IMR-90 (cell line): ENCODE measurements at regions not wholly inside any gene's neighbourhood (a gene's known extent, or its start where the extent isn't known, plus 50 kb on each side); places are given as distances from the start of the nearest gene placed in this dataset.

ENCODE experiments used
- ATAC-seq: fragments of 200-7000 bp; cut with Tn5 transposase; 2 replicates; pipeline ENCODE4 v1.9.1; 2020; ENCODE audit warnings: low read depth, mild to moderate bottlenecking, moderate library complexity
- BruUV-seq: library from RNA; stranded (reverse); fragments of 400-500 nt; replicated peaks from 2 replicates; lab custom pipeline; 2021; lab: Mats Ljungman, UMichigan
- CTCF ChIA-PET: fragments of 300-600 bp; formaldehyde crosslinking; extraction: SDS; loops from one replicate; lab custom pipeline; 2021; ENCODE audit warnings: antibody characterized with exemption; lab: Yijun Ruan, JAX
- POLR2A ChIA-PET: fragments of 300-600 bp; sonication (Branson Sonifier 250); formaldehyde crosslinking; loops from one replicate; lab custom pipeline; 2022; ENCODE audit warnings: antibody characterized with exemption; ENCODE audit not compliant: unreplicated experiment; lab: Charles Lee
- DNase-seq: peaks from one replicate; pipeline ENCODE4 v3.0.0; 2013
- H2AFZ ChIP-seq: replicated peaks from 2 replicates; pipeline ENCODE3; 2013; ENCODE audit warnings: low read length, mild to moderate bottlenecking; ENCODE audit not compliant: poor library complexity
- H2AK5ac ChIP-seq: 2 replicates; pipeline ENCODE4 v1.6.1; 2013; ENCODE audit warnings: low read depth, low read length, inconsistent platforms
- H2AK9ac ChIP-seq: replicated peaks from 2 replicates; pipeline ENCODE3; 2013; ENCODE audit warnings: mild to moderate bottlenecking, low read depth, low read length, moderate library complexity; ENCODE audit not compliant: poor library complexity
- H2BK120ac ChIP-seq: 2 replicates; pipeline ENCODE4 v1.6.1; 2013; ENCODE audit warnings: low read depth, low read length, inconsistent platforms
- H2BK15ac ChIP-seq: 3 replicates; pipeline ENCODE4 v1.6.1; 2013; ENCODE audit warnings: low read depth, low read length, inconsistent platforms
- H2BK20ac ChIP-seq: 2 replicates; pipeline ENCODE4 v1.6.1; 2013; ENCODE audit warnings: low read depth, mild to moderate bottlenecking, inconsistent platforms, low read length, moderate library complexity
- H2BK5ac ChIP-seq: 2 replicates; pipeline ENCODE4 v1.6.1; 2013; ENCODE audit warnings: mild to moderate bottlenecking, low read depth, low read length, inconsistent platforms; ENCODE audit not compliant: poor library complexity, severe bottlenecking
- H3K14ac ChIP-seq: replicated peaks from 2 replicates; pipeline ENCODE4 v1.6.1; 2013; ENCODE audit warnings: low read depth, low read length, inconsistent platforms
- H3K18ac ChIP-seq: 2 replicates; pipeline ENCODE4 v1.6.1; 2013; ENCODE audit warnings: low read depth, low read length, control low read depth
- H3K23ac ChIP-seq: 2 replicates; pipeline ENCODE4 v1.6.1; 2013; ENCODE audit warnings: low read depth, low read length, inconsistent platforms
- H3K27ac ChIP-seq: 2 replicates; pipeline ENCODE4 v1.5.1; 2013; ENCODE audit warnings: mild to moderate bottlenecking, control low read depth, low read length; ENCODE audit not compliant: insufficient read depth
- H3K27me3 ChIP-seq: 2 replicates; pipeline ENCODE4 v1.6.1; 2013; ENCODE audit warnings: low read length; ENCODE audit not compliant: control insufficient read depth, insufficient read depth
- H3K36me3 ChIP-seq: 2 replicates; pipeline ENCODE4 v1.6.1; 2013; ENCODE audit warnings: low read length, mixed read lengths; ENCODE audit not compliant: control insufficient read depth, insufficient read depth
- H3K4ac ChIP-seq: 2 replicates; pipeline ENCODE4 v1.6.1; 2013; ENCODE audit warnings: low read depth, low read length, inconsistent platforms
- H3K4me1 ChIP-seq: 2 replicates; pipeline ENCODE4 v1.6.1; 2013; ENCODE audit warnings: low read length, mixed read lengths; ENCODE audit not compliant: control insufficient read depth, insufficient read depth
- H3K4me2 ChIP-seq: 2 replicates; pipeline ENCODE4 v1.6.1; 2013; ENCODE audit warnings: low read depth, mild to moderate bottlenecking, control low read depth, low read length, moderate library complexity
- H3K4me3 ChIP-seq: 2 replicates; pipeline ENCODE4 v1.5.1; 2013; ENCODE audit warnings: low read depth, mild to moderate bottlenecking, control low read depth, low read length, moderate library complexity; ENCODE audit not compliant: insufficient read depth
- H3K56ac ChIP-seq: 2 replicates; pipeline ENCODE4 v1.6.1; 2013; ENCODE audit warnings: low read length, inconsistent platforms; ENCODE audit not compliant: insufficient read depth; ENCODE audit errors: extremely low read depth
- H3K79me1 ChIP-seq, 2 experiments: 2 replicates each; pipeline ENCODE4 v1.6.1; 2013; ENCODE audit warnings: low read length in 2 of 2, inconsistent platforms in 1 of 2, low read depth in 1 of 2
- H3K9ac ChIP-seq: 2 replicates; pipeline ENCODE4 v1.6.1; 2013; ENCODE audit warnings: low read depth, low read length, control low read depth
- H3K9me1 ChIP-seq: 2 replicates; pipeline ENCODE4 v1.6.1; 2013; ENCODE audit warnings: low read length, inconsistent platforms; ENCODE audit not compliant: insufficient read depth
- H3K9me3 ChIP-seq: 2 replicates; pipeline ENCODE4 v1.6.1; 2013; ENCODE audit warnings: low read length; ENCODE audit not compliant: control insufficient read depth, insufficient read depth
- H4K20me1 ChIP-seq: 2 replicates; pipeline ENCODE4 v1.6.1; 2013; ENCODE audit warnings: low read length, inconsistent platforms; ENCODE audit not compliant: insufficient read depth
- H4K5ac ChIP-seq: 2 replicates; pipeline ENCODE4 v1.6.1; 2013; ENCODE audit warnings: mild to moderate bottlenecking, low read depth, low read length, control low read depth
- H4K8ac ChIP-seq, 2 experiments: 2 replicates each; pipeline ENCODE4 v1.6.1; 2013; ENCODE audit warnings: low read depth in 2 of 2, low read length in 2 of 2, control low read depth in 1 of 2, inconsistent platforms in 1 of 2
- H4K91ac ChIP-seq: 2 replicates; pipeline ENCODE4 v1.6.1; 2013; ENCODE audit warnings: low read depth, low read length, inconsistent platforms; ENCODE audit not compliant: insufficient read depth
- BHLHE40 ChIP-seq: fragments of 150-350 bp; IDR thresholded peaks from 2 replicates; pipeline ENCODE4 v1.6.1; 2016; ENCODE audit warnings: mild to moderate bottlenecking, low read depth, low read length
- CEBPB ChIP-seq: IDR thresholded peaks from 2 replicates; pipeline ENCODE4 v1.6.1; 2012; ENCODE audit warnings: low read depth, low read length, improper control_type of control experiment
- CHD1 ChIP-seq: IDR thresholded peaks from 2 replicates; pipeline ENCODE4 v1.6.1; 2012; ENCODE audit warnings: low read depth, low read length, improper control_type of control experiment
- ELK1 ChIP-seq: fragments of 150-350 bp; IDR thresholded peaks from 2 replicates; pipeline ENCODE4 v1.6.1; 2016; ENCODE audit warnings: low read depth, mild to moderate bottlenecking, low read length, moderate library complexity, borderline replicate concordance
- MAZ ChIP-seq: IDR thresholded peaks from 2 replicates; pipeline ENCODE4 v1.6.1; 2012; ENCODE audit warnings: low read depth, mild to moderate bottlenecking, low read length, improper control_type of control experiment, moderate library complexity, borderline replicate concordance
- MXI1 ChIP-seq: IDR thresholded peaks from 2 replicates; pipeline ENCODE4 v1.6.1; 2012; ENCODE audit warnings: low read depth, mild to moderate bottlenecking, low read length, moderate library complexity, borderline replicate concordance
- SMC3 ChIP-seq: fragments of 150-350 bp; IDR thresholded peaks from 2 replicates; pipeline ENCODE4 v1.6.1; 2016; ENCODE audit warnings: low read depth, mild to moderate bottlenecking, antibody characterized with exemption, low read length, moderate library complexity
- WGBS, 2 experiments: methylation state at CpG; one replicate each; pipeline versions ENCODE4 v1.1.5 to v1.1.7; 2013; ENCODE audit warnings: missing lambda C conversion rate in 2 of 2; ENCODE audit not compliant: insufficient read length in 1 of 2; ENCODE audit errors: extremely low coverage in 2 of 2; 5-methylcytosine and 5-hydroxymethylcytosine counted together
- dilution Hi-C: fragments of 300-500 bp; cut with HindIII; formaldehyde crosslinking; loops from one replicate; pipeline ENCODE4 v1.14.3; 2018; ENCODE audit warnings: low sequenced_read_pairs; ENCODE audit not compliant: unreplicated experiment
- in situ Hi-C: fragments of 300-500 bp; cut with MboI; formaldehyde crosslinking; loops from 3 replicates; pipeline ENCODE4 v1.14.3; 2019; ENCODE audit warnings: low sequenced_read_pairs, inconsistent platforms, mixed read lengths
- intact Hi-C: fragments of 100-400 bp; cut with micrococcal nuclease; formaldehyde crosslinking; loops from 2 replicates; pipeline ENCODE4 v1.10.0; 2022
- TF ChIP-seq, protein P1 (sequence below): conservative IDR thresholded peaks from 2 replicates; pipeline ENCODE4 v1.5.1; 2012; ENCODE audit warnings: mild to moderate bottlenecking, low read depth, low read length, improper control_type of control experiment

DNA sequence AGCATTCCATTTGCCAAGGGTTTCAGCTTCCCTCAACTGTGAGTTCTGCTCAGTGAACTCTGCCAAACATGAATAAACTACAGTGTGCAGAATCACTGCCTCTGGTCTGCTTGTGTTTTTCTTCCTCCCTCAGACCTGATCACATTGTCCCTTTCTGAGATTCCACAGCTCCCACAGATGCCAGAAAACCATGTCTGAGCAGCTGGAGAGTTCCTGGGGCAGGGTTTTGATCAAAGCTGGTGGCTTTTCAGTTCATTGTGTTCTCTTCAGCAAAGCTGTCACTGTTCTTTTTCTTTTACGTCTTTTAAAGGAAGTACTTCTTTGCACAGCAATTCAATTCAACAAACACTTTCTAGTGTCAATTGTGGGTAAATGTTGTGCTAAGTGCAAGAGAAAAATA, 555.8 kb downstream of the RBFOX1 start:
- H4K91ac ChIP-seq: no peak overlapping the region
- H4K8ac ChIP-seq: no peak overlapping the region
- no peaks in the 10 kb centered on the region for H4K20me1 ChIP-seq
- no peaks in the 10 kb centered on the region for H3K36me3 ChIP-seq
- H3K14ac ChIP-seq: no peak overlapping the region
- no peak for ATAC-seq
- no peak overlapping the region for H3K23ac ChIP-seq
- WGBS, 2 experiments: no CpG with 5 or more reads among the region's 1 CpG
- no peak overlapping the region for H2AK5ac ChIP-seq
- no peak overlapping the region for H3K27ac ChIP-seq
- ChIA-PET POLR2A (no interaction called here), CTCF (no interaction called here)
- H2AFZ ChIP-seq: no peak overlapping the region
- H2BK15ac ChIP-seq: no peak overlapping the region
- in situ Hi-C loops (no loop called here), intact Hi-C loops (no loop called here), dilution Hi-C loops (no loop called here)
- no peak for DNase-seq
- no peak for TF ChIP-seq CEBPB
- TF ChIP-seq CHD1: no peak
- TF ChIP-seq MAZ: no peak
- TF ChIP-seq, protein P1, sequence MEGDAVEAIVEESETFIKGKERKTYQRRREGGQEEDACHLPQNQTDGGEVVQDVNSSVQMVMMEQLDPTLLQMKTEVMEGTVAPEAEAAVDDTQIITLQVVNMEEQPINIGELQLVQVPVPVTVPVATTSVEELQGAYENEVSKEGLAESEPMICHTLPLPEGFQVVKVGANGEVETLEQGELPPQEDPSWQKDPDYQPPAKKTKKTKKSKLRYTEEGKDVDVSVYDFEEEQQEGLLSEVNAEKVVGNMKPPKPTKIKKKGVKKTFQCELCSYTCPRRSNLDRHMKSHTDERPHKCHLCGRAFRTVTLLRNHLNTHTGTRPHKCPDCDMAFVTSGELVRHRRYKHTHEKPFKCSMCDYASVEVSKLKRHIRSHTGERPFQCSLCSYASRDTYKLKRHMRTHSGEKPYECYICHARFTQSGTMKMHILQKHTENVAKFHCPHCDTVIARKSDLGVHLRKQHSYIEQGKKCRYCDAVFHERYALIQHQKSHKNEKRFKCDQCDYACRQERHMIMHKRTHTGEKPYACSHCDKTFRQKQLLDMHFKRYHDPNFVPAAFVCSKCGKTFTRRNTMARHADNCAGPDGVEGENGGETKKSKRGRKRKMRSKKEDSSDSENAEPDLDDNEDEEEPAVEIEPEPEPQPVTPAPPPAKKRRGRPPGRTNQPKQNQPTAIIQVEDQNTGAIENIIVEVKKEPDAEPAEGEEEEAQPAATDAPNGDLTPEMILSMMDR: no peak
- no peak for TF ChIP-seq MXI1
- TF ChIP-seq ELK1: no peak
- no peak for TF ChIP-seq SMC3
- no peak for TF ChIP-seq BHLHE40
- no peak overlapping the region for H3K4ac ChIP-seq
- no peak overlapping the region for H3K18ac ChIP-seq
- no peaks in the 10 kb centered on the region for H3K79me1 ChIP-seq
- no peak overlapping the region for H2BK5ac ChIP-seq
- no TSS peak for BruUV-seq
- H3K4me3 ChIP-seq: no peak overlapping the region
- H3K4me2 ChIP-seq: no peak overlapping the region
- H3K9me1 ChIP-seq: no peaks in the 10 kb centered on the region
- no peak overlapping the region for H2AK9ac ChIP-seq
- no peak overlapping the region for H3K56ac ChIP-seq
- peaks cover 6% of the 10 kb centered on the region; the same call in 1 of the 2 replicates for H3K9me3 ChIP-seq
- H4K5ac ChIP-seq: no peak overlapping the region
- H2BK120ac ChIP-seq: no peak overlapping the region
- H3K4me1 ChIP-seq: no peaks in the 10 kb centered on the region
- H3K9ac ChIP-seq: no peak overlapping the region
- H2BK20ac ChIP-seq: no peak overlapping the region
- H3K27me3 ChIP-seq: no peaks in the 10 kb centered on the region
